IPS DF 6.9 (cell line): ENCODE measurements at regions not wholly inside any gene's neighbourhood (a gene's known extent, or its start where the extent isn't known, plus 50 kb on each side); places are given as distances from the start of the nearest gene placed in this dataset.
A peak's percentile ranks its signal among the peaks of the same experiment; 100 is the strongest.

Source experiments
- DNase-seq: peaks from one replicate; pipeline ENCODE4 v3.0.0-alpha.2; 2013; ENCODE audit warnings: low read depth, low spot score
- H3K27ac ChIP-seq: one replicate; pipeline ENCODE4 v1.5.1; 2013; ENCODE audit warnings: low read length, control low read depth
- H3K27me3 ChIP-seq: 2 replicates; pipeline ENCODE4 v1.6.1; 2013; ENCODE audit warnings: mild to moderate bottlenecking, low read length; ENCODE audit not compliant: control insufficient read depth, insufficient read depth
- H3K36me3 ChIP-seq: 2 replicates; pipeline ENCODE4 v1.6.1; 2013; ENCODE audit warnings: low read length; ENCODE audit not compliant: control insufficient read depth, insufficient read depth
- H3K4me1 ChIP-seq: 2 replicates; pipeline ENCODE4 v1.6.1; 2013; ENCODE audit warnings: low read length; ENCODE audit not compliant: control insufficient read depth, insufficient read depth
- H3K4me3 ChIP-seq: 2 replicates; pipeline ENCODE4 v1.5.1; 2013; ENCODE audit warnings: mild to moderate bottlenecking, low read length
- H3K9me3 ChIP-seq: 2 replicates; pipeline ENCODE4 v1.6.1; 2013; ENCODE audit warnings: low read length, inconsistent platforms; ENCODE audit not compliant: control insufficient read depth, insufficient read depth
- WGBS: extraction: QIAGEN DNeasy Blood & Tissue Kit; methylation state at CpG from one replicate; pipeline ENCODE4 v1.1.7; 2013; ENCODE audit warnings: mixed read lengths, missing lambda C conversion rate; ENCODE audit not compliant: insufficient read length, insufficient coverage; 5-methylcytosine and 5-hydroxymethylcytosine counted together

DNA sequence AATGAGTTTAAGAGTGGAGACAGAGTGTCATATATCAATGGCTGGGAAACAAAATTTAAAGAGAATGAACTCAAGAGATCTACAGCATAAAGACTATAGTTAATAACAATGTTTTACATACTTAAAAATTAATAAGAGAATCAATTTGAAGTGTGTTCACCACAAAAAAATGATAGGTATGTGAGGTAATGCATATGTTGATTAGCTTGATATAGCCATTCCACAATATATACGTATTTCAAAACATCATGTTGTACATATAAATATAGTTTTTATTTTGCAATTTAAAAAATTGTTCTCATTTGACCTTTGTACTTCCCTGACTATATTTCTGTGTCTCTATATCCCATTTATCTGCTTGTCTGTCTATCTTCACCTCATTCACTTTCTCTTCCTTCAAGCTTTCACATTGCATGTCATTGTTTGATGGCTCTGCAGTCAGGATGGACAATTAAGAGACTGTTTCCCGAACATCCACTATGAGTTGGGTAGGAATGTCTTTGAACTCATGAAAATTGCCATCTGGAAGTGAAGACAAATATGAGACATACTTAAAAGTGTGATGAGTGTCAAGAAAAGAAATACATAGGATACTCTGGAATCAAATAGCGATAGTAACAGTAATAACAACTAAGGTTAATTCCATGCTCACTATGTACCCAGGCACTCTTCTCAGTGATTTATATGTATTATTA lies 359.9 kb upstream of the ACTBL2 start:
- no peaks in the 10 kb centered on the region for H3K27me3 ChIP-seq
- no peaks in the 10 kb centered on the region for H3K9me3 ChIP-seq
- H3K4me3 ChIP-seq = no peak overlapping the region
- H3K27ac ChIP-seq = no peak overlapping the region
- WGBS = no CpG with 5 or more reads among the region's 3 CpGs
- DNase-seq = no peak
- H3K4me1 ChIP-seq = peaks cover 3% of the 10 kb centered on the region; the same call in 1 of the 2 replicates
- no peaks in the 10 kb centered on the region for H3K36me3 ChIP-seq

DNA sequence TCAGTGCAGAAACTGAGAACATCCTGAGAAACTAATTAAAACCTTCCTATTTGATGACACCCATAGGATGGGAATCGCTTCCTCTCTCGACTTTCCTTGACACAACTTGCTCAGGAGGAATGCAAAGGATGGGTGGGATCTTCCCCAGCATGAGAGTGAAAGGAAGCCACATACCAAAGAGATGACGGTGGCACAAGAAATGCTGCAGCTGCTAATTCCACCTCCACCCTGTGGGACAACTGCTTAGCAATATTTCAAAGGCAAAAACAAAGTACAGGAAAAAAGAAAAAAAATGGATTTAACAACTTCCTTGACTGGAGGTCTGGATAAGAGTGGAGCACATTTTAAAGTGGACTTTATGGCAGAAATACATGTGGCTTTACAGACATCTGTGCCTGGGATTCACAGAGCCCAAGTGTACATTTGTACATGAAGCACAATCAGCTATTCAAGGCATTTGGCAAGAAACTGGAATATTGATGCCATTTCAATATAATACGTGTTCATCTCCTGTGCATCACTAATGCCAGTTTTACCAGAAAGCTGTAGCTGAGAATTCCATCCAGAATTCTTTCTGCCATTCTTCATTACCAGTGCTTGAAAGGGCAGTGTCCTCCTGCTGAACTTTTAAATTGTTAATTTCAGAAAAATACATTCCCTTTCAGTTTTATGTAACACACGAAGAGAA lies 359.2 kb upstream of the ACTBL2 start:
- Histone ChIP-seq H3K4me3 (no peak overlapping the region), H3K9me3 (no peaks in the 10 kb centered on the region), H3K4me1 (peaks cover 3% of the 10 kb centered on the region; the same call in 1 of the 2 replicates), H3K27me3 (no peaks in the 10 kb centered on the region), H3K27ac (no peak overlapping the region), H3K36me3 (no peaks in the 10 kb centered on the region)
- WGBS = no CpG with 5 or more reads among the region's 5 CpGs
- DNase-seq = peak; percentile 58

DNA sequence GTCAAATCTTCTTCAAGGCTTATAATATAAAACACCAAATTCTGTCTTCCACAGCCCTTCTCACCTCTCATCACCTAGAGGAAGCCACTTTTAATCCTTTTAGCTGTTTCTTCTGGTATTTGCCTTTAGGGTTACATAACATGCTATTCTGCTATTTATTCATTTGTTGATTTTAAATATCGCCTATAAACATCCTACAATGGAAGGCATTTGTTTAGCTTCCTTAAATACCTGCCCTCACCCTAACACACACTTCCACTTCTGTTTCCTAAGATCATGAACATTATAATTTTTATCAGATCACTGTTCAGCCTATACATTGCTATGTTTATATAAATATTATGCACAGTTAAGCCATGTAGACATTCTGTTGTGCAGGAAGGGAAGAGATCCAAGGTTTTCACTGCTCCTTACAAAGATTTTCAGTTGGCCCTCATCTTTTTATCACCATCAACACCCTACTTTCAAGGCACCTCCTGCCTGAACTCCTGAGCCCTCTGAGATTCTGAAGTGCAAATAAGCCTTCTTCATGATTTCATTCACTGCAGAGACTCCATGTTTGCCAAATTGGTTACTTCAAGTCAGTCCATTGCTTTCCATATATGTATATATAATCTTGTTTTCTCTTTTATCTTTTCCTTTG lies 356.9 kb upstream of the ACTBL2 start:
- H3K4me3 ChIP-seq = no peak overlapping the region
- no peaks in the 10 kb centered on the region for H3K36me3 ChIP-seq
- DNase-seq = no peak
- no peak overlapping the region for H3K27ac ChIP-seq
- peaks cover 3% of the 10 kb centered on the region; the same call in 1 of the 2 replicates for H3K4me1 ChIP-seq
- no CpG with 5 or more reads among the region's 1 CpG for WGBS
- H3K9me3 ChIP-seq = no peaks in the 10 kb centered on the region
- no peaks in the 10 kb centered on the region for H3K27me3 ChIP-seq

DNA sequence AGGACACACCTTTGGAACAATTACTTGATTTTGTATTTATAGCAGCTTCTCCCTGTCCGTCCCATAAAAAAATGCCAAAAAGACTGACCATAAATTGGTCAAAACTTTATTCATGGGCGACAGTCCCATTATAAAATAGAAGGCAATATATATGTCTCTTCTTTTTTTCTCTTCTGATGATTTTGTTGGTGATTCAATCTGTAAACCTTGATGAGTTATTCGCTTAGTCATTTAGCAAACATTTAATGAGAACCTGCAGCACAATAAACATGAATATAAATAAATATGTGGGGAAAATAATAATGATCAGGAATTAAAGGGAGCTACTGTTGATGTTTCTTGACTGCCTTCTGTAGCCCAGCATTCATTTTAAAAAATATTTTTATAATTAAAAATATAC lies 356.4 kb upstream of the ACTBL2 start:
- no peak overlapping the region for H3K27ac ChIP-seq
- H3K4me3 ChIP-seq = no peak overlapping the region
- H3K27me3 ChIP-seq = no peaks in the 10 kb centered on the region
- no CpG with 5 or more reads among the region's 3 CpGs for WGBS
- DNase-seq = no peak
- no peaks in the 10 kb centered on the region for H3K36me3 ChIP-seq
- no peaks in the 10 kb centered on the region for H3K9me3 ChIP-seq
- peaks cover 3% of the 10 kb centered on the region; the same call in 1 of the 2 replicates for H3K4me1 ChIP-seq

DNA sequence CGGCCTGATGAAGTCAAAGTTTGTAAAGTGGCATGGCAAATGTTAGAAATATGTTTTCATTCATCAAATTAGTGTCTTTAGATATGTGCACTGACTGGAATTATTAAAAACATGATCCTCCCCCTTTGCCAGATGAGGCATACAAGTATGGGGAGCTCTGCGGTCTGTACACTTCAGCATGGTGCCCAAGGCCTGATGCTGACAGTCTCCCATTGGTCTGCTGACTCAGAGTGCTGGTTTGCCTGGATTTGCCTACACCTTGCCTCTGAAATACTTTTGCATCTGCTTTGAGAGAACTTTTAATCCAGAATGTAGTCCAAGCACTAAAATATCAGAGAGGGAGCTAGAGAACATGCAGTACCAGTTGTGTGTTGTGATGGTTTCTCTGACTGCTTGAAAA lies 354.3 kb upstream of the ACTBL2 start:
- Histone ChIP-seq H3K4me1 (peaks cover 3% of the 10 kb centered on the region; the same call in 1 of the 2 replicates), H3K36me3 (no peaks in the 10 kb centered on the region), H3K27me3 (no peaks in the 10 kb centered on the region), H3K27ac (no peak overlapping the region), H3K9me3 (no peaks in the 10 kb centered on the region), H3K4me3 (no peak overlapping the region)
- WGBS = no CpG with 5 or more reads among the region's 2 CpGs
- DNase-seq = no peak

DNA sequence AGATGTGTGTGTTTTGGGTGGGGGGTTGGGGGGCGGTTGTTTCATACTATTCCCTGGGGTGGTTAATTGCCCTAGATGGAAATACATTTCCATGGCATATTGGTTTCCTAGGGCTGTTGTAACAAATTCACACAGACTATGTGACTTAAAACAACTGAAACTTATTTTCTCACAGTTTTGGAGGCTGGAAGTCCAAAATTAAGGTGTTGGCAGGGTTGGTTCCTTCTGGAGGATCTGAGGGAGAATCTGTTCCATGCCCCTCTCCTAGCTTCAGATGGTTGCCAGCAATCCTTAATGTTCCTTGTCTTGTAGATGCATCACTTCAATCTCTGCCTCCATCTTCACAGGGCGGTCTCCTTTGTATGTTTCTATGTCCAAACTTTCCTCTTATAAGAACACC lies 353.7 kb upstream of the ACTBL2 start:
- DNase-seq = no peak
- WGBS = no CpG with 5 or more reads among the region's 2 CpGs
- Histone ChIP-seq H3K4me1 (no peaks in the 10 kb centered on the region), H3K27ac (no peak overlapping the region), H3K9me3 (no peaks in the 10 kb centered on the region), H3K27me3 (no peaks in the 10 kb centered on the region), H3K36me3 (no peaks in the 10 kb centered on the region), H3K4me3 (no peak overlapping the region)

DNA sequence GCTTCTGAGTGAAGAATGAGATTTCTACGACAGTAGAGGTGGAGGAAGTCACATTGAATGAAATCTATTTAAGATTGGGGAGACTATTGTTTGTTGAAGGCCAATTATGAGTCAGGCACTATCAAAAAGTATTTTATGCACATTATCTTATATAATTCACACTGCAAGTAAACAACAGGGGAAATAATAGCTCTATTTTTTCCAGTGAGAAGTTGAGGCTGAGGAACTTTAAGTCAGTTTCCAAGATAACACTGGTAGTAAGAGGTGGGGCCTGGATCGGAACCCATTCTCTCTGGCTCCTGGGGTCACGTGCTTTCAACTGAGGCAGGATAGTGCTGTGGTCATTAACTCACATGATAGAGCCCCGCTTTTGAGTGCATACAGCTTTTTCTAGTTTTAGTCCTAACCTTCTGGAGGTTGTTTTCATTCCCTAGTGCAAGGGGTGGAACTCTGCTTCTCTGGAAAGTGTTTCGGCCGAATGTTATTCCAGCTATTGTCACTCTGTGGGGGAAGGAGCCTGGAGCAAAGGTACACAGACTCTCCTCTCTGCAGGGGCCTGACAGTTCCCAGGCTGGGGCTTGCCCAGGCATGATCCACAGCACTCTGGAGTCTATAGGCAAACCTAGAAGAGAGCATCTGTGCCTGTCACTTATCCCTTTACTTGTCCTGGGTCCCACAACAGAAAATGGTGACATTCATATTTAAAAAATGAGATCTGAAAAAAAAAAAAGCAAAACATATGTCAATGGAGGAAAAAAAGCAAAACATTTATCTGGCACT lies 352.4 kb upstream of the ACTBL2 start:
- Histone ChIP-seq H3K27me3 (no peaks in the 10 kb centered on the region), H3K4me1 (no peaks in the 10 kb centered on the region), H3K27ac (no peak overlapping the region), H3K9me3 (no peaks in the 10 kb centered on the region), H3K4me3 (no peak overlapping the region), H3K36me3 (no peaks in the 10 kb centered on the region)
- peak; percentile 50 for DNase-seq
- WGBS = no CpG with 5 or more reads among the region's 6 CpGs

DNA sequence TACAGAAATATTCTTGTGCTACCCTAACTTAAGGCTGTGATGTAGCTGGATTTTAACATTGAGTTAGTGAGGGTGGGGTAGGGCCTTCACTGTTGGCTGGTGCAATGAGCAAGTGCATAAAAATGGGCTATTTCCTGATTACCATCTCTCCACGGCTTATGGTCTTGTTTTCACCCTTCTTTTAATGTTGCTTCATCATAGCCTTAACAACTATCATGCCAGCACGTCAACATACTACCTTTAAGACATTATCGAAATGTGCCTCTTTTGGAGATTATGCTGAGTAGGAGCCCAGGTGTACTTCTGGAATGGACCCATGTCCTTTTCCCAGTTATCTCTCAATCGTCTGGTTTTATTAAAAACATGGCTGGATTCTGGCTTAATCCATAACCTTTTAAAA lies 350.9 kb upstream of the ACTBL2 start:
- DNase-seq = no peak
- H3K4me1 ChIP-seq = no peaks in the 10 kb centered on the region
- no peak overlapping the region for H3K4me3 ChIP-seq
- WGBS = no CpG with 5 or more reads among the region's 4 CpGs
- H3K27ac ChIP-seq = no peak overlapping the region
- no peaks in the 10 kb centered on the region for H3K36me3 ChIP-seq
- H3K9me3 ChIP-seq = no peaks in the 10 kb centered on the region
- no peaks in the 10 kb centered on the region for H3K27me3 ChIP-seq

DNA sequence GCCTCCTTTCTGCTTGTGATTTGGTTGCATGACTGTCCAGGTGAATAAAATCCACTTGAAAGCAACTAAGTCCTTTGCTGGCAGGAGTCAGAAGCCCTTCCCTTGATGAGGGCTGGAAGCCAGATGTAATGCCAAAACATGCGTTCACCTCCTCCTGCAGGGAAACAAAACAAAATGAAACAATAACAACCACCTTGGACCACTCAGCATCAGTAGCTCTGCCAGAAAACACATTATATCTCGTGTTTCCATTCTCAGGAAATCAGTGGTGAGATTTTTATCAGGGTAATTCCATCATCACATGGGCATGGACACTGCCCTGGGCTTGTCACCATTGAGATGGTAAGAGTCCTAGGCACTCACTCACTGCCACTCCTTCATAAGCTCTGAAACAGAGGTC lies 350.3 kb upstream of the ACTBL2 start:
- H3K4me1 ChIP-seq = no peaks in the 10 kb centered on the region
- no peak overlapping the region for H3K4me3 ChIP-seq
- no CpG with 5 or more reads among the region's 2 CpGs for WGBS
- DNase-seq = no peak
- no peaks in the 10 kb centered on the region for H3K9me3 ChIP-seq
- H3K27ac ChIP-seq = no peak overlapping the region
- no peaks in the 10 kb centered on the region for H3K36me3 ChIP-seq
- H3K27me3 ChIP-seq = no peaks in the 10 kb centered on the region

DNA sequence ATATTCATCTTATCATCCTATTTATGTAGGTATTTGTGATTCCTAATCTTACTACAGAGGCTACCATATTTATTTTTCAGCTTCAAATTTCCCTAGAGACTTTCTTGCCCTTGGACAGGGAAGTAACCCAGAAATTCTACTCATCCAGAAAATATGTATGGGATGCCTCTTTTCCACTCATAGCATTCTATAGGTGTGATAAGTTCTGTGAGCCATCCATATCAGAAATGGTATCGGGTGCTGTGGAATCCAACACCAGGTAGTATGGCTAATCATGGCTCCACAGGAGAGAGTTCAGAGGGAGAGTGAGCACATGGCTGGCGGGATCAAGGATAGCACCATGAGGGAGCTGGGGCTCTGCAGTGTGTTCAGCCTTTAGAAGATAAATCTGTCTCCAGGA lies 349.3 kb upstream of the ACTBL2 start:
- Histone ChIP-seq H3K4me1 (no peaks in the 10 kb centered on the region), H3K27me3 (no peaks in the 10 kb centered on the region), H3K27ac (no peak overlapping the region), H3K9me3 (no peaks in the 10 kb centered on the region), H3K4me3 (no peak overlapping the region), H3K36me3 (no peaks in the 10 kb centered on the region)
- WGBS = no CpG with 5 or more reads among the region's 2 CpGs
- no peak for DNase-seq
